HepG2 (cell line): ENCODE measurements at regions not wholly inside any gene's neighbourhood (a gene's known extent, or its start where the extent isn't known, plus 50 kb on each side); places are given as distances from the start of the nearest gene placed in this dataset.

Experiments used
- ATAC-seq: fragments of 200-7000 bp; cut with Tn5 transposase; 3 replicates; pipeline ENCODE4 v1.9.1; 2020; ENCODE audit warnings: mild to moderate bottlenecking, moderate library complexity
- BruUV-seq: library from RNA; stranded (reverse); fragments of 400-500 nt; replicated peaks from 2 replicates; lab custom pipeline; 2021; lab: Mats Ljungman, UMichigan
- CTCF ChIA-PET: fragments of 300-600 bp; formaldehyde crosslinking; extraction: SDS; loops from one replicate; lab custom pipeline; 2021; ENCODE audit warnings: low total read pairs, inconsistent platforms, low intra/inter-chr PET ratio; lab: Yijun Ruan, JAX
- POLR2A ChIA-PET: fragments of 350-600 bp; sonication (Branson Sonifier 250); formaldehyde crosslinking; loops from one replicate; lab custom pipeline; 2020; ENCODE audit warnings: antibody characterized with exemption, inconsistent platforms; lab: Yijun Ruan, JAX
- DNase-seq: peaks from one replicate; pipeline ENCODE4 v3.0.0-alpha.2; 2015; ENCODE audit warnings: low spot score
- FAIRE-seq: peaks from 3 replicates; lab custom pipeline; 2011; peaks lifted over from hg19 to GRCh38; lab: Jason Lieb, UNC
- H2AFZ ChIP-seq: one replicate; pipeline ENCODE4 v1.6.1; 2011; ENCODE audit warnings: low read length, inconsistent platforms
- H3K27ac ChIP-seq: fragments of 300-600 bp; 3 replicates; pipeline ENCODE4 v1.8.0; 2011; ENCODE audit warnings: mixed run types, mild to moderate bottlenecking, mixed read lengths, low read length, inconsistent platforms; ENCODE audit not compliant: insufficient read depth; ENCODE audit errors: extremely low read length
- H3K27me3 ChIP-seq, 2 experiments: fragments of 200-600 bp in 1 of 2; 2 replicates in 1 of 2; 3 replicates in 1 of 2; pipeline versions ENCODE4 v1.6.0 to v1.8.0; 2011; ENCODE audit warnings: low read length in 2 of 2, mild to moderate bottlenecking in 2 of 2, moderate library complexity in 2 of 2, inconsistent platforms in 1 of 2; ENCODE audit not compliant: insufficient read depth in 2 of 2, control insufficient read depth in 1 of 2
- H3K36me3 ChIP-seq, 2 experiments: fragments of 200-600 bp in 1 of 2; replicated peaks in 1 of 2; 2 replicates in 1 of 2; 3 replicates in 1 of 2; pipeline versions ENCODE4 v1.5.1 to v1.8.0; 2011; ENCODE audit warnings: low read length in 2 of 2, inconsistent platforms in 1 of 2; ENCODE audit not compliant: insufficient read depth in 2 of 2, control insufficient read depth in 1 of 2
- H3K4me1 ChIP-seq: 2 replicates; pipeline ENCODE4 v1.5.1; 2012; ENCODE audit warnings: low read length, inconsistent platforms; ENCODE audit not compliant: insufficient read depth
- H3K4me2 ChIP-seq: 2 replicates; pipeline ENCODE4 v1.6.0; 2011; ENCODE audit warnings: low read depth, low read length, inconsistent platforms
- H3K4me3 ChIP-seq, 3 experiments: fragments of 200-600 bp in 1 of 3; sonication (generic), shearing (Covaris generic) in 1 of 3; replicated peaks in 1 of 3; 2 replicates each; pipeline ENCODE4 v1.5.1; 2011 to 2016; ENCODE audit warnings: low read length in 3 of 3, inconsistent platforms in 2 of 3, low read depth in 2 of 3, mild to moderate bottlenecking in 2 of 3, control low read depth in 1 of 3, mixed read lengths in 1 of 3; ENCODE audit not compliant: insufficient read depth in 1 of 3
- H3K79me2 ChIP-seq: one replicate; pipeline ENCODE4 v1.6.1; 2011; ENCODE audit warnings: low read length, inconsistent platforms; ENCODE audit not compliant: insufficient read depth
- H3K9ac ChIP-seq: 2 replicates; pipeline ENCODE4 v1.6.0; 2011; ENCODE audit warnings: mild to moderate bottlenecking, low read depth, low read length, inconsistent platforms; ENCODE audit not compliant: insufficient read depth
- H3K9me3 ChIP-seq: 2 replicates; pipeline ENCODE4 v1.5.1; 2012; ENCODE audit warnings: mild to moderate bottlenecking, low read length
- H4K20me1 ChIP-seq: 2 replicates; pipeline ENCODE4 v1.6.0; 2011; ENCODE audit warnings: inconsistent platforms, mild to moderate bottlenecking, low read length, moderate library complexity; ENCODE audit not compliant: insufficient read depth
- ARHGAP35 ChIP-seq: sonication (generic); formaldehyde crosslinking; IDR thresholded peaks from 2 replicates; pipeline ENCODE4 v1.9.0; 2022; ENCODE audit warnings: mild to moderate bottlenecking, inconsistent platforms, moderate library complexity, missing genetic modification reagents, borderline replicate concordance
- CENPX ChIP-seq: sonication (generic); formaldehyde crosslinking; IDR thresholded peaks from 2 replicates; pipeline ENCODE4 v1.9.0; 2021; ENCODE audit warnings: mild to moderate bottlenecking, missing genetic modification reagents, moderate library complexity
- EED ChIP-seq: sonication (generic); formaldehyde crosslinking; IDR thresholded peaks from 2 replicates; pipeline ENCODE4 v1.5.0; 2020; ENCODE audit warnings: mild to moderate bottlenecking, missing genetic modification reagents
- IKZF4 ChIP-seq: sonication (generic); formaldehyde crosslinking; IDR thresholded peaks from 2 replicates; pipeline ENCODE4 v1.5.1; 2020; ENCODE audit warnings: borderline replicate concordance, mild to moderate bottlenecking, low read depth, missing genetic modification reagents; ENCODE audit errors: not compliant biosample characterization
- NFE2L2 ChIP-seq: fragments of 150-350 bp; IDR thresholded peaks from 2 replicates; pipeline ENCODE4 v1.6.1; 2014; ENCODE audit warnings: low read length
- ZBTB49 ChIP-seq: sonication (generic); formaldehyde crosslinking; IDR thresholded peaks from 2 replicates; pipeline ENCODE4 v1.4.0; 2020; ENCODE audit warnings: missing genetic modification reagents, borderline replicate concordance
- ZC3H4 ChIP-seq: sonication (generic); formaldehyde crosslinking; IDR thresholded peaks from 2 replicates; pipeline ENCODE4 v1.4.0; 2020; ENCODE audit warnings: missing genetic modification reagents, borderline replicate concordance
- ZNF414 ChIP-seq: sonication (generic); formaldehyde crosslinking; IDR thresholded peaks from 2 replicates; pipeline ENCODE4 v1.5.0; 2020; ENCODE audit warnings: missing genetic modification reagents
- ZNF530 ChIP-seq: sonication (generic); formaldehyde crosslinking; IDR thresholded peaks from 2 replicates; pipeline ENCODE4 v1.5.0; 2020; ENCODE audit warnings: low read depth, mild to moderate bottlenecking, missing genetic modification reagents
- ZNF609 ChIP-seq: sonication (generic); formaldehyde crosslinking; IDR thresholded peaks from 2 replicates; pipeline ENCODE4 v1.4.0; 2020; ENCODE audit warnings: mild to moderate bottlenecking, missing genetic modification reagents, borderline replicate concordance
- ZNF737 ChIP-seq: sonication (generic); formaldehyde crosslinking; IDR thresholded peaks from 2 replicates; pipeline ENCODE4 v1.5.0; 2020; ENCODE audit warnings: missing genetic modification reagents, mild to moderate bottlenecking, borderline replicate concordance
- WGBS: methylation state at CpG from one replicate; pipeline ENCODE4 v1.1.6; 2017; ENCODE audit warnings: low lambda C conversion rate; 5-methylcytosine and 5-hydroxymethylcytosine counted together
- in situ Hi-C: cut with HindIII; loops from 2 replicates; pipeline ENCODE4 v1.10.0; 2017; ENCODE audit warnings: low pct_unique_long_range_greater_than_20kb; ENCODE audit not compliant: extremely low pct_ligation_motif_present
- intact Hi-C: fragments of 100-400 bp; cut with micrococcal nuclease; formaldehyde crosslinking; loops from one replicate; pipeline ENCODE4 v1.10.0; 2022; ENCODE audit not compliant: unreplicated experiment

GRCh38 chr10:28849821-28850220, 172.5 kb downstream of the BAMBI start:
- 69% methylated on average over 4 of the region's 4 CpGs for WGBS
- DNase-seq (no peak), FAIRE-seq (no peak), ATAC-seq (no peak)
- Histone ChIP-seq H3K4me1 (no peaks in the 10 kb centered on the region), H3K79me2 (no peaks in the 10 kb centered on the region), H3K4me2 (no peak overlapping the region), H3K36me3 (no peaks in the 10 kb centered on the region), H3K9ac (no peak overlapping the region), H3K4me3 (no peak overlapping the region), H3K27me3 (peaks cover 1 to 13% of the 10 kb centered on the region in 2 experiments; a peak in 2 of 5 replicates), H2AFZ (no peak overlapping the region), H4K20me1 (no peaks in the 10 kb centered on the region), H3K27ac (no peak overlapping the region), H3K9me3 (peaks cover 8% of the 10 kb centered on the region)
- in situ Hi-C loops, result no loop called here
- ChIA-PET CTCF (no interaction called here), POLR2A (no interaction called here)
- intact Hi-C loops, result no loop called here
- no peak for TF ChIP-seq ZNF737 (CRISPR knock-in tag)
- no peak for TF ChIP-seq ZNF530 (CRISPR knock-in tag)
- no peak for TF ChIP-seq ZC3H4 (CRISPR knock-in tag)
- no peak for TF ChIP-seq CENPX (CRISPR knock-in tag)
- TF ChIP-seq ZNF414, result no peak
- no peak for TF ChIP-seq ZNF609 (CRISPR knock-in tag)
- TF ChIP-seq EED, result no peak
- TF ChIP-seq ZBTB49 (CRISPR knock-in tag), result no peak
- TF ChIP-seq NFE2L2, result no peak
- TF ChIP-seq ARHGAP35, result no peak
- TF ChIP-seq IKZF4 (CRISPR knock-in tag), result no peak
- no TSS peak for BruUV-seq
